OCI-LY7 (cell line): ENCODE measurements at regions not wholly inside any gene's neighbourhood (a gene's known extent, or its start where the extent isn't known, plus 50 kb on each side); places are given as distances from the start of the nearest gene placed in this dataset.

Experiments
- CTCF ChIP-seq: fragments of 200-600 bp; sonication (generic); conservative IDR thresholded peaks from 2 replicates; pipeline ENCODE4 v1.5.1; 2014; ENCODE audit warnings: mild to moderate bottlenecking, antibody characterized with exemption, low read length, moderate library complexity, mixed read lengths
- EZH2phosphoT487 ChIP-seq: fragments of 200-600 bp; sonication (generic); IDR thresholded peaks from 2 replicates; pipeline ENCODE4 v1.6.1; 2018; ENCODE audit warnings: low read depth, borderline replicate concordance, mild to moderate bottlenecking, mixed run types, antibody characterized with exemption, low read length, moderate library complexity, mixed read lengths

GRCh38 chr1:61538228-61538627 lies 186.7 kb downstream of the TM2D1 start:
- TF ChIP-seq CTCF (no peak), EZH2phosphoT487 (no peak)
